HG03045 (cell line): ENCODE measurements at regions not wholly inside any gene's neighbourhood (a gene's known extent, or its start where the extent isn't known, plus 50 kb on each side); places are given as distances from the start of the nearest gene placed in this dataset.

Source experiments
- ATAC-seq: cut with Tn5 transposase; IDR thresholded peaks from one replicate; pipeline ENCODE4 v1.9.1; 2021; ENCODE audit warnings: mild to moderate bottlenecking, moderate library complexity; ENCODE audit not compliant: unreplicated experiment

DNA sequence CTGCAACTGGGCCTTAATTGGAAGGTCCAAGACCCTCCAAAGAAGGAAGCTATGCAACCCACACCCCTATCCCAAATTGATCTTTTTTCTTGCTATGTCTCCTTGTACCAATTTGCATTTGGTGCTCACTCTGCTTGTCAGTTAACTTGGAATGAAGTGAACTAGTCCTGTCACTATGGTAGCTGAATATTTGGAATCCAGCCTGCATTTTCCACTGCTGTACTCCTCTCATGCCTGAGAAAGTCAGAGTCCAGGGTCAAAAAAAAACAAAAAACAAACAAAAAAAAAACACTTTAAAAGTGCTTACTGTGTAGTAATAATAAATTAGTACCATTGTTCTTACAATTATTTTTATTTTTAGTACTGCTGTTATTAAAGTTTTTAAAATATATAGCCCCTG lies 462.8 kb upstream of the SLC8A1 start:
- ATAC-seq = no peak

DNA sequence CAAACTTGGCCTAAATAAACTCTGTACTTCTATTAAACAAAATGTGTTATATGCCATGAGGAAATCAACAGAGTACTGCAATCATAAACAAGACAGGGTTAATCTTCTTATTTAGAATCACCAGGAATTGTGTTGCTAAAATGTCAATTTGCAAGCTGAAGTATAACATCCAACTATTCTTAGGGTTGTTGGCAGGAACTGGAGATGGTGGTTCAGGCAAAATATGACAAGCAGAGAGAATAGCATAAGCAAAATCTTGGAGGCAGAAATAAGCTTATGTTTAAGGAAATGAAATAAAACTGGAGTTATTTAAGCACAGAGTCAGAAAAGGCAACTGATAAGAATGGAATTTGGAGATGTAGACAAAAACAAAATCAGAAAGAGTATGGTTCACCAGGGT lies 463.8 kb upstream of the SLC8A1 start:
- no peak for ATAC-seq

DNA sequence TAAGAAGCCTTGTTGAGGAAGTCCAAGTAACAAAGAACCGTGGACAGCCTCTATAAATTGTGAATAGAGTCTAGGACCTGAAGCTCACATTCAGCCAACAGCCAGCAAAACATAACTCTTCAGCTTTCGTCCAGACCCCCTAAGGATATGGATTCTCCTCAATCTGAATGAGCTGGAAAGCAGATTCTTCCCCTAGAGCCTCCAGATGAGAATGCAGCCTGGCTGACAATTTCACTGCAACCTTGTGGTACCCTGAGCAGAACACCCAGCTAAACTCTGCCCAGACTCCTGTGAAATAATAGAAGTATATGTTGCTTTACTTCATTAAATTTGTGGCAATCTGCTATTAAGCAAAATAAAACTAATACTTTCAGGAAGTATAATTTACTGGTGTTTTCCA lies 483.5 kb upstream of the SLC8A1 start:
- no peak for ATAC-seq

DNA sequence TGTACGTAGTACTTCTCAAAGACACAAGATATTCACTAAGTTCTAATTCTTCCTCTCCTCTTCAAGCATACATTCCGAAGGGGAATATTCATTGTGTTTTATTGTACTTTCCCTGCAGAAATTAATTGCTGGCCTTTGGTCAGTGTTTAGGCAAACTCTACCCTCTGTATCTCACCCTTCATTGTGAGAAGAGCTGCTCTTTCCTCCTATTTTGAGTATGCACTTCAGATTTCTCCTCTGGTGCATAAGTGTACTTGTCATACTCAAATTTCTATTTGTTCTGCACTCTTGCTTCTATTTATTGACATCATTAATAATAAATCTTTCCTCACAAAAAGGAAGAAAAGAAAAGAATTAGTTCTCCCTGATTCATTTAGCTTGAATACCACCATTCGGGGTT lies 485.4 kb upstream of the SLC8A1 start:
- ATAC-seq = no peak

DNA sequence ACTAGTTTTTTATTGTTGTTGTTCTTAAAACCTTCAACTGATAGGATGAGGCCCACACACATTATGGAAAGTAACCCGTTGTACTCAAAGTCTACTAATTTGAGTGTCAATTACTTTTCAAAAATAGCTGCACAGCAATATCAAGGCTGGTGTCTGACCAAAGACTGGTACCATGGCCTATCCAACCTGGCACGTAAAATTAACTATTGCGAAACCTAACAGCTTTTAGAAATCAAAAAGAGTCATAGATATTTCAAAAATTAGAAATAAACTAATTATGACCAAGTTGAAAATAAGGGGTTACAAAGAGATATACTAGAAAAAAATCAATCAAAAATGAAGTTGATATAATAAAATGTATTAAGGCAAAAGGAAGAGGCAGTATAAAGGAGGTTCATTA lies 501.5 kb upstream of the SLC8A1 start:
- ATAC-seq = no peak

DNA sequence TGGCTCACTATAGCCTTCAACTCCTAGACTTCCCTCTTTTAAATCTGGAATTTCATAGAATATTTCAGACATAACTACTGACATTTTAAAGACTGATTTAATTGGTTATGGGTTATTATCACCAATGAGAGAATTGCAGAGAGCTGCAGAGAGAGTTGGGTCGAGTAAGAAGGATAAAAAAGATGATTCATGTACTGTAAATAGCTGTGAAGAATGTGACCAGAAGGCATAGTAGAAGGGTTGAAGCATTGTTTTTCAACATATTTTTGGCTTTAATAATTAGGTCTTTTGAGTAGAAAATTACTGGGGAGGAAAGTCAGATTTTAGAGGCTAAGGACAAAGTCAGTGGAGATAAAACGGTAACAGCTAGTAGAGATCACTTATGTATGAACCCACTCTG lies 503.2 kb upstream of the SLC8A1 start:
- no peak for ATAC-seq

DNA sequence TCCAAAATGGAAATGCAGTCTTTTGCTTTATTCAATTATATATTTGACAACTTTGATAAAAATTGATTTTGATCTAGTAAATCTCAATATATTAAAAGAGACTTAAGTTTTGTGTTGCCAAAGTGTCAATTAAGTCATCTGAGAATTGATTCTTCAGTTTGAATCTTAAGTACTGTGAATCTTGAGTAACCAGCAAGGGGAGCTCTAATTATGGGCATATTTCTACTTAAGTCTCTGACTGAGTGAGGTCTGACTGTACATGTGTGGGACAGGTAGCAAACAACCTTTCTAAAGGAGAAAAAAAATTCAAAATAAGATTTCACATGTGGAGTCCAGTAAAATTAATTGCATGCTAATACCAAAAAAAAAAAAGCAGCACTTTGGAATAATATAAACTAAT lies 503.7 kb upstream of the SLC8A1 start:
- no peak for ATAC-seq

DNA sequence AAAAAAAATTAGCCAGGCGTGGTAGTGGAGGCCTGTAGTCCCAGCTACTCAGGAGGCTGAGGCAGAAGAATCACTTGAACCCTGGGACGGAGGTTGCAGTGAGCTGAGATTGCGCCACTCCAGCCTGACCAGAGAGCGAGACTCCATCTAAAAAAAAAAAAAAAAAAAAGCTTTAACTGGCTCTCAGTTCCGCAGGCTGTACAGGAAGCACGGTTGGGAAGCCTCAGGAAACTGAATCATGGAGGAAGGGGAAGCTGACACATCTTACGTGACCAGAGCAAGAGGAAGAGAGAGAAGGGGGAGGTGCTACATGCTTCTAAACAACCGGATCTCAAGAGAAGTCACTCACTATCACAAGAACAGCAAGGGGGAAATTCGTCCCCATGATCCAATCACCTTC lies 505.6 kb upstream of the SLC8A1 start:
- ATAC-seq = no peak

DNA sequence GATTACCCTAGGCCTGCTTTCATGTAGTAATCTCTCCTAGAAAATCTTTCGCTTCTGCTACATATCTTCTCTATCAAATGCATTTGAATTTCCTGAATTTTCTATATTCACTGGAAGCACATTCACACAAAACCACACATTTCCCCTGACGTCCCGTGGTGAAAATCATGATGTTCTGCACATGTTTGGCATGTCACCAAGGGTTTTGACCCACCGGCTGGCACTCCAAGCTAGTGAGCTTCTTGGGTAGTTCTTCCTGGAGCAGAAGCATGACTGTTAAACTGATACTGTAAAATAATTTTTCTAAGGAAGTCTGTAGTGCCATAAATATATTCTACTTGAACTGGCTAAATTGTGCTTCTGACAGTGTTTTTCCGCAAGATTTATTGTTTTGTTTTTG lies 510.1 kb upstream of the SLC8A1 start:
- no peak for ATAC-seq

DNA sequence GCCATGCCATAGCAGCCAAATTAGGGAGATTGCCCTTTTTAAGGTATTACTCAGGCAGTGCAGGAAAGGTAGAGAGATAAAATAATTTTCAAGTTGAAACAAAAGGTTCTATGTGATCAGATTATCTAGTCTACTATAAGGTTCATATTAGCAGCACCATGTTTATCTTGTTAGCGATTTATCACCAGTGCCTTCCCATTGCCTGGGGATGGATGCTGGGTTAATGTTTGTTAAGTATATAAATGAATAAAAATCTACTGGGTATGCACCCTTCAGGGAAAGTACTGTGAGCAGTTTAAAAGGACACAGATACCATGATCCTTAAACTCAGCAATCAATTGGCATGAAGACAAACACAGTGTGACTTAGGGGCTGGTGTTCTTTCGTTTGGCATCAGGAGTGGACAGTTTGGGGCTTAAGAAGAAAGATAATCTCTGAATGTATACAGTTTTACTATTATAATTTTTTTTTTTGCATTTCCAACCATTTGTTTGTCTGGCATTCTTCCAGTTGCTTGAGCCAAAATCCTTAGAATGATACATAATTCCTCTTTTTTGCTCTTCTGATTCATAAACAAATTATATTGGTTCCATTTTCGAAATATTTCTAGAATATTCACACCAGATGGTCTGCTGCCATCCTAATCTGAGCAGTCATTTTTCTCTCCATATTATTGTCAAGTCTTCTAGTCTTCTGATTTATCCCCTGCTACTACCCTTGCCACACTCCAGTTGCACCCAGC lies 512.8 kb upstream of the SLC8A1 start:
- ATAC-seq = no peak

DNA sequence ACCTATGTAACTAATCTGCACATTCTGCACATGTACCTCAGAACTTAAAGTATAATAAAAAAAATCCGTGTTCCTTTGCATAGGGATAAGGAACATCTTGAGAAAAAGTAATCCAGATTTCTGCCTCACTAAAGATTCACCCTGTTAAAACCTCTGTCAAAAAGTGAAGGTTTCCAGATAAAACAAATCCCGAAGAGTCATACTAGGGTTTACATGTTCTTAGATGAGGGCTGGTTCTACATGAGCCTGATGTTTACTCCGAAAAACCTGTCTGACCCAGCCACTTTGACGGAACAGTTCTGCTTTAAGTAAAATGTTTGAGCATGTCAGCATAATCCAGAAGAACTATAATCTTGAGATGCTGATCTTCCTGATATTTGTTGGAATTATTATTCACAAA lies 515.6 kb upstream of the SLC8A1 start:
- ATAC-seq = no peak

DNA sequence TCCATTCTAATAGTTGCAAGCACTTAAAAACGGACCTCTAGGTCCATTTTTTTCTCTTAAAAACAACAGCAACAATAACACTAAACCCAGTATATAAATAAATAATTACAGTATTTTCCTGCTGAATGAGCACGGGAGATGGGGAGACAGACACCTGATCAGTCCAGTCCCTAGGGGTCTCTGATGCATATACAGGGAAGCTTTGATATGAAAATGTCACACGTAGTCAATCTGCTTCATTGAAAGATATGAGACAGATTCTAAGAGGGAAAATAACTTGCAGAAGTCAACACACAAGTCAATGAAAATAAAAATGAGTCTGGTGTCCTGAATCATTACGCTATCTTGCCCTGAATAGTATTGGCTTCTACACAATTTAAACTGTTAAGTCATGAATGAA lies 523.3 kb upstream of the SLC8A1 start:
- no peak for ATAC-seq

DNA sequence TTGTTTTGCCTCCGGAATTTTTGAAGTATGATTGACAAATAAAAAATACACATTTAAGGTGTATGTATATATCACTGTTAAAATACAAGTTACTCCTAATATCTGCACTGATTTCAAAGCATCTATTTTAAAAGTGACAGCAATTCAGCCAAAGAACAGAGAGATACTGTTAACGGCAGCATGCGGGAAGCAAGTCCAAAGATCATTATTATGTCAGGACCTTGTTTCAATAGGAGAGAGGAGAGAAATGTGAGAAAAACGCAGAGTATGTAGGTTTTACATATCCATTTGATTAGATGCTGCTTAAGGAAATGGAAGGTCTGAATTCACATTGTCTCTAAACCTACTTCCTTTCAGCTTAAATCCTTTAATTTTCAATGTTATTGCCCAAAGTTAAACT lies 545.5 kb upstream of the SLC8A1 start:
- no peak for ATAC-seq

DNA sequence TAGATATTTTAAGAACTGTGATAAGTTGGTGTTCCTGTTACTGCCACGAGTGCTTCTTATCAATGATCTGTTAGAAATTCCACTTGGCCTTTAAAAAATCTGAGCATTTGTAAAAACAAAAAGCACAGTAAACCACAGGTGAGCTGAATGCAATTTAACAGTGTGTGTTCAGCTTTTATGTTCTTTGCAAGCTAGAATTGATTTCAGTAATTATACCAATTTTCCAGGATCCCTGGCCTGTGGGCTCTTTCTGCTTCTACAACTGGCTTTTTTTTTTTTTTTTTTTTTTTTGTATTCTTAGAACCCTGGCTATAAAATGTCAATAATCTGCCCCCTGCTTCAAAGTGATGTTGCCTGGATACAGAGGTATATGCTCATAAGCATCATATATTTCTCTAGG lies 548.5 kb upstream of the SLC8A1 start:
- ATAC-seq = no peak

DNA sequence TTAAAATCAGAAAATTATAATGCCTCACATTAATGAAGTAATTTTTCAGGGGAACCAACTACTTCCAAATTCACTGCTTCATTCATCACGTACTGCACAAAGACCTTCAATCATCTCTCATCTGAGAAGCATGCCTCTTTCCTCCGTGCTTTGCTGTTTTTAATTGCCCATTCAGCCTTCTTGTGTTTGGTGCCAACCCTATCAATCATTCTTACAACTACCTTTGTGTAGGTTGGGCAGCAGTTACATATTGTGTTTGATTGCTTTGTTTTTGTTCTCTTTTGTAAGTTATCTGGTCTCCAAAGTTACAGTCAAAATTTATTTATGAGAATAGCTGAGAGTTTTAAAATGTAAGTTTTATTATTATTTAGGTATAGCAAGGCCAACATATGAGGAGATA lies 549.0 kb upstream of the SLC8A1 start:
- ATAC-seq = no peak

DNA sequence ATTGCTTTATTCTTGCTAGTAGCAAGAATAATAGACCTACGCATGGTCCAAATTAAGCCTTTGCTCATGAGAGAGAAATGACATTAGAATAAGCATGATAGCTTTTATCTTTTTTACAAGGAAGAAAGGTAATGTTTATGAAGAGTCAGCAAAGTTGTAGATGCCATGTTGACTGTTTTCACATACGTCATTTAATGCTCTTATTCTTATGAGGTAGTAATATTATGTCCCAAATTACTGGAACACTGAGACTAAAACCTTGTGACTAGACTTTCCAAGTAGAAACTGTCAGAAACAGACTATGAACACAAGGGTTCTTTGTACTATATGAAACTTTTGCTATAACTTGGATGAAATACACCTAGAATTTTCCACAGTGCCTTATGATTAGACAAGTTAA lies 552.8 kb upstream of the SLC8A1 start:
- no peak for ATAC-seq

DNA sequence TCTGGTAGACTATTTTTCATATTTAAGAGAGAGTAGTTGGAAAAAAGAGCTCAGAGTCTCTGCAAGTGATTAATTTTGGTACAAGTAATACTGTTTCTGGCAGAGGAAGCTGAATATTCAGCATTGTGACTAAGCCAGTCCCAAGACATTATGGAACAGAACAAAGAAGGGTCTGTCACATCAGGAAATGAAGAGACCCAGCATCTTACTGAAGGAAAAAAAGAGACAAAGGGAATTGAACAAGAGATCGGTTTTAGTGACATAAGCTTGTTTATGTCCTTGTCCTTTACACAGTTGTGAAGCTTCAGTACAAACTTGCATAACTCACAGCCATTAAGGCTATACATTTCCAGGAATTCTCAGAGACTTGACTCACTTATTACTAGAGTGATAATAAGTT lies 568.5 kb upstream of the SLC8A1 start:
- ATAC-seq = no peak

DNA sequence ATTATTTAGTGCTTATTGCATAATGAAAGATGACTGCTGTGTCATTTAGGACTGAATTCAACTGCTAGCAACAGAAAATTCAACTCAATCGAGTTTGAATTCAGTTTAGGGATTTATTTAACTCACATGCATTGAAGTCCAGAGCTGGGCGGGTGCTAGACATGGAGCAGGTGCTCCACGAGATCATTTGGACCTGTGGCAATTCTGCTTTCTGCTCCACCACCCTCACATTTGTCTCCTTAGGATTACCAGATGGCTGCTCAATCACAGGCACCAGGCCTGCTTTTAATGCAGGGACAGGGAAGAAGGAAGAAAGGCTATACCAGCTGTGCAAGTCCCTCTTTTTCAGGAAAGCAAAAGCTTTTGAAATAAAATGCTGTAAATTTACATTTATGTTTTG lies 572.9 kb upstream of the SLC8A1 start:
- no peak for ATAC-seq

DNA sequence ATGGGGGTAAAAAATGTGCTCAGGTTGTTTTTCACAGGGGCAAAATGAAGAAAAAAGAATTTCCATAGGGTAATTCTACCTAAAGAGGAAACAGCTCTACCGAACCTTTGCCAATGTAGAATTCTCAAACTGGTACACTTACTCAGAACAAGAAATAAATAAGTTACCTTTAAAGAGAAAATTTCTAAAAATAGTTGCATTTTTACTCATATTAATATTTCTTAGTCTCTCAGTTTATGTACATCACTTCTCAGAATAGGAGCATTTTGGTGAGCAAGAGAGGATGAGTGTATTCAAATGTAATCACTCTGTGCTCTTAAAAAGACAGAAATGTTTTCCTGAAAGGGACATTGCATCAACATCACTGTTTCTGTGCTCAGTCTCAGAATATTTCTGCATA lies 574.7 kb upstream of the SLC8A1 start:
- ATAC-seq = peak; percentile 78

DNA sequence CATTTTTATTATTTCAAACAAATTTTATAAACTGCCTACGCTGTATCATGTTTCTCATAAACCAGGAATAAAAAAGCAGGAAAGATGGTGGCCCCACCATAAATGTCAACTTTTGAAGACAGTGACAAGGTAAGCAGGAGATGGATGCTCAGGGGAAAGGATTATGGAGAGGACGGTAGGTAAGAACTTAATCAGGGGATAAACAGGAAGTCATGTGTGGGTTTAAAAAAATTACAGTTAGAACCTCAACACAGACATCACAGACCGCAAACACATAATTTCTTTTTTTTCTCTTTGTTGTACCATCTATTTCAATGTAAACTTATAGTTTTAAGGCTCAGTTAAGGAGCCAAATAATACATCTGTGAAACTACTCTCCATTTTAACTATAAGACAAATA lies 575.2 kb upstream of the SLC8A1 start:
- ATAC-seq = no peak

DNA sequence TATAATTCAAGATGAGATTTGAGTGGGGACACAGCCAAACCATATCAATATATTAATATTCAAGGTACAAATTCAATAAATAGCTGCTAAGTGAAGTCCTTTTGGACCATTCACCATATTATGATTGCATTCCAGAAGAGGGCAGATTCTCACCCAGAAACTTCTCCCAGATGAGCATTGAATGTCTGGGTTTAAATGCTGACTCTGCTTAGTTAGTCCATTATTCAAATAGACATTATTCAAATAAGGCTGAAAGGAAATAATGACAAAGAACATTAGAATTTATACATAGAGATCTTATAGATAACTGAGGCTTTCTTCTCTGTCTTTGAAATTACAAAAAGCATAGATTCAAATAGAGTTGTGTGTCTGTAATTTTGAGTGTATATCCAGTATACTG lies 579.4 kb upstream of the SLC8A1 start:
- no peak for ATAC-seq

DNA sequence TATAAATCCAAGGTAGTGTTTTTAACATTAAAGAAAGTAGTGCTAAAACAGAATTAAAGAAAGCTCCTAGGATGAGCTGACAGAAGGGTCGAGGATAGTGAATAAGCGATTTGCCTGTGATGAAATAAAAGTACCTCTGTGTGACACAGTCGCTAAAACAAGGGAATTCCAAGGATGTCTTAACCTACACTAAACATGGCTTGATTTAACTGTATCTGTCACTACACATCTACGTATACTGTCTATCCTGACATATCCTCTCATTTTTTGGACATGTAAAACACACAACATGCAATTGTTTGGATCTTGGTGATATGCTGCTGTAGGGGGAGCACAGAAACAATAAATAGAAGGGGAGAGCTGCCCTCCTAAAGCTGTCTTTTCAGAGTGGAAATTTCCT lies 580.8 kb upstream of the SLC8A1 start:
- ATAC-seq = no peak

DNA sequence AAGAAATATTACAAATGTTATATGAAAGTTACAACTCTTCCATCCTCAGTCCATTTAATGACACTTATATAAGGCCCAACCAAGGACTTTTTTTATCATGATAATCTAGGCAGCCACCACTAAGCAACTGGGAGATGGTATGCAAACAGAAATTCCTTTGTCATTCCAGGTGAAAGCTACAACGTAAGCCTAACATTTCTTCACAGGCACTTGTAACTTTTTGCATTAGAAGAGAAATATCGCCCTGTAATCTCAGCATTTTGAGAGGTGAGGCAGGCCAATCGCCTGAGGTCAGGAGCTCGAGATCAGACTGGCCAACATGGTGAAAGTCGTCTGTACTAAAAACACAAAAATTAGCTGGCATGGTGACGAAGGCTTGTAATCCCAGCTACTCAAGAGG lies 581.2 kb upstream of the SLC8A1 start:
- no peak for ATAC-seq

DNA sequence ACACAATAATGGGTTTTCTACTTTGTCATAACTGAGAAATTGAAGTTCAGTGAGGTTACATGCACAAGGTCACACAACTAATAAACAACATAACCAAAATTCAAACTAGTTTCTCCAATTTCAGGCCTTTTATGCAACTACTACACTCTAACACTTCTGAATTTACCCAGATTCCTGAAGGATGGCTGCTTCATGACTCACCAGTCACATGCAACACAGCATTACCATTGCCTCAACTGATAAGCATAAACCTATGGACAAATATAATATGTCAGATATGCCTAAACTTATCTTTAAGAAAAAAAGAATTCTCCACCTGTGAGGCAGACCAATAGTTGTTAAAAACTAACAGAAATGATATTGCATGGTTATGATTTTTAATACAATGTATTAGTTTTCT lies 586.5 kb upstream of the SLC8A1 start:
- no peak for ATAC-seq
